ENCODE measurements at regions not wholly inside any gene's neighbourhood (a gene's known extent, or its start where the extent isn't known, plus 50 kb on each side); places are given as distances from the start of the nearest gene placed in this dataset.

DNA sequence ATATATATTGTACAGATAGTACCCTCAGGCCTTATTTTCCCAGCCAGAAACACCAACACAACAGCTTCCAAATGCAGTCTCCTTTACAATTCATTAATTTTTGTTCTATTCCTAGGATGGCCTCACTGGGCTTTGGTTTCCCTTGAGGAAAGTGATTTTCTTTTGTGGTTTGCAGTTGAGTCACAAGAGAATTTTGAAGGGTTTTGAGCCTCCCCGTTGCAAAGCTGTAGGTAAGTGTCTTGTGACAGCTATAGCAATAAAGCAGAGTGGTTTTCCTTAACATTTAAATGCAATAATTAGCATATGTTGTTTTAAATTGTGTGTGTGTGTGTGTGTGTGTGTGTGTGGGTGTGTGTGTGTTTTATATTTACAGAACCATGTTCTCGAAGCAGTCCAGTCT is 54.1 kb upstream of the WDR17 start:
- no peaks in the 10 kb centered on the region for H3K79me2 ChIP-seq (ENCODE audit: insufficient read depth, low read length)
- H3K4me3 ChIP-seq (replicated peaks in 1 of 2; ENCODE audit: low read depth in 1 of 2, low read length in 2 of 2): no peak overlapping the region
- no TSS peak for BruUV-seq (replicated peaks)
- H3K4me2 ChIP-seq (ENCODE audit: low read length): no peak overlapping the region
- no peaks in the 10 kb centered on the region for H3K27me3 ChIP-seq (ENCODE audit: insufficient read depth, low read length)
- H3K9me2 ChIP-seq (ENCODE audit: insufficient read depth): no peaks in the 10 kb centered on the region
- DNase-seq (ENCODE audit: low read depth, low spot score): no peak
- ChIA-PET POLR2A (no interaction called here), CTCF (no interaction called here), RAD21 (ENCODE audit: low non-redundant PET in 1 of 2, low total read pairs in 2 of 2, uncharacterized antibody in 2 of 2, unreplicated experiment in 2 of 2) (no interaction called here)
- H2AFZ ChIP-seq (ENCODE audit: low read depth, low read length, poor library complexity, severe bottlenecking): no peak overlapping the region
- no peaks in the 10 kb centered on the region for H3K9me3 ChIP-seq (ENCODE audit: control insufficient read depth in 1 of 2, insufficient read depth in 1 of 2, low read depth in 1 of 2, low read length in 2 of 2)
- H3K36me3 ChIP-seq (ENCODE audit: control insufficient read depth in 1 of 2, insufficient read depth in 2 of 2, low read length in 2 of 2): no peaks in the 10 kb centered on the region
- H3K9ac ChIP-seq (ENCODE audit: low read length): no peak overlapping the region
- ATAC-seq: no peak
- H3K4me1 ChIP-seq (ENCODE audit: control insufficient read depth in 1 of 2, insufficient read depth in 2 of 2, low read length in 2 of 2): no peaks in the 10 kb centered on the region
- intact Hi-C loops (cut with micrococcal nuclease): no loop called here
- no peak overlapping the region for H3K27ac ChIP-seq (ENCODE audit: low read depth, low read length)
- H4K20me1 ChIP-seq (ENCODE audit: insufficient read depth): no peaks in the 10 kb centered on the region
- TF ChIP-seq RAD21 (IDR thresholded peaks at IDR 0.05; ENCODE audit: low read depth) (no peak), ZNF274 (IDR thresholded peaks at IDR 0.05; ENCODE audit: low read depth, low read length) (no peak), YY1 (IDR thresholded peaks at IDR 0.05; ENCODE audit: extremely low read depth, insufficient replicate concordance, low read depth, low read length) (no peak), JUND (IDR thresholded peaks at IDR 0.05) (no peak), TCF7L2 (IDR thresholded peaks at IDR 0.05; ENCODE audit: borderline replicate concordance, extremely low read depth, insufficient read depth, insufficient read length) (no peak), FOSL1 (IDR thresholded peaks at IDR 0.05; ENCODE audit: low read depth) (no peak), SP1 (IDR thresholded peaks at IDR 0.05; ENCODE audit: low read depth) (no peak), ZFX (IDR thresholded peaks at IDR 0.05) (no peak), SIN3A (IDR thresholded peaks at IDR 0.05; ENCODE audit: low read depth) (no peak), POLR2AphosphoS5 (IDR thresholded peaks at IDR 0.05; ENCODE audit: low read depth, low read length) (no peak), ELF1 (IDR thresholded peaks at IDR 0.05; ENCODE audit: borderline replicate concordance, low read depth) (no peak)
- TF ChIP-seq, protein P1, sequence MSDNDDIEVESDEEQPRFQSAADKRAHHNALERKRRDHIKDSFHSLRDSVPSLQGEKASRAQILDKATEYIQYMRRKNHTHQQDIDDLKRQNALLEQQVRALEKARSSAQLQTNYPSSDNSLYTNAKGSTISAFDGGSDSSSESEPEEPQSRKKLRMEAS (IDR thresholded peaks at IDR 0.05): no peak
- TF ChIP-seq, protein P2, sequence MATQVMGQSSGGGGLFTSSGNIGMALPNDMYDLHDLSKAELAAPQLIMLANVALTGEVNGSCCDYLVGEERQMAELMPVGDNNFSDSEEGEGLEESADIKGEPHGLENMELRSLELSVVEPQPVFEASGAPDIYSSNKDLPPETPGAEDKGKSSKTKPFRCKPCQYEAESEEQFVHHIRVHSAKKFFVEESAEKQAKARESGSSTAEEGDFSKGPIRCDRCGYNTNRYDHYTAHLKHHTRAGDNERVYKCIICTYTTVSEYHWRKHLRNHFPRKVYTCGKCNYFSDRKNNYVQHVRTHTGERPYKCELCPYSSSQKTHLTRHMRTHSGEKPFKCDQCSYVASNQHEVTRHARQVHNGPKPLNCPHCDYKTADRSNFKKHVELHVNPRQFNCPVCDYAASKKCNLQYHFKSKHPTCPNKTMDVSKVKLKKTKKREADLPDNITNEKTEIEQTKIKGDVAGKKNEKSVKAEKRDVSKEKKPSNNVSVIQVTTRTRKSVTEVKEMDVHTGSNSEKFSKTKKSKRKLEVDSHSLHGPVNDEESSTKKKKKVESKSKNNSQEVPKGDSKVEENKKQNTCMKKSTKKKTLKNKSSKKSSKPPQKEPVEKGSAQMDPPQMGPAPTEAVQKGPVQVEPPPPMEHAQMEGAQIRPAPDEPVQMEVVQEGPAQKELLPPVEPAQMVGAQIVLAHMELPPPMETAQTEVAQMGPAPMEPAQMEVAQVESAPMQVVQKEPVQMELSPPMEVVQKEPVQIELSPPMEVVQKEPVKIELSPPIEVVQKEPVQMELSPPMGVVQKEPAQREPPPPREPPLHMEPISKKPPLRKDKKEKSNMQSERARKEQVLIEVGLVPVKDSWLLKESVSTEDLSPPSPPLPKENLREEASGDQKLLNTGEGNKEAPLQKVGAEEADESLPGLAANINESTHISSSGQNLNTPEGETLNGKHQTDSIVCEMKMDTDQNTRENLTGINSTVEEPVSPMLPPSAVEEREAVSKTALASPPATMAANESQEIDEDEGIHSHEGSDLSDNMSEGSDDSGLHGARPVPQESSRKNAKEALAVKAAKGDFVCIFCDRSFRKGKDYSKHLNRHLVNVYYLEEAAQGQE (IDR thresholded peaks at IDR 0.05; ENCODE audit: low read depth): no peak
